HCEC 1CT (cell line): ENCODE measurements at regions not wholly inside any gene's neighbourhood (a gene's known extent, or its start where the extent isn't known, plus 50 kb on each side); places are given as distances from the start of the nearest gene placed in this dataset.

Source experiments
- DNase-seq: peaks from one replicate; pipeline ENCODE4 v3.0.0-alpha.2; 2017

- DNase-seq: no peak
Observed at GRCh38 chr12:42660968-42661937, 71.7 kb upstream of the PRICKLE1 start.

GRCh38 chr12:42660117-42660516, 70.6 kb upstream of the PRICKLE1 start:
- DNase-seq: no peak

DNA sequence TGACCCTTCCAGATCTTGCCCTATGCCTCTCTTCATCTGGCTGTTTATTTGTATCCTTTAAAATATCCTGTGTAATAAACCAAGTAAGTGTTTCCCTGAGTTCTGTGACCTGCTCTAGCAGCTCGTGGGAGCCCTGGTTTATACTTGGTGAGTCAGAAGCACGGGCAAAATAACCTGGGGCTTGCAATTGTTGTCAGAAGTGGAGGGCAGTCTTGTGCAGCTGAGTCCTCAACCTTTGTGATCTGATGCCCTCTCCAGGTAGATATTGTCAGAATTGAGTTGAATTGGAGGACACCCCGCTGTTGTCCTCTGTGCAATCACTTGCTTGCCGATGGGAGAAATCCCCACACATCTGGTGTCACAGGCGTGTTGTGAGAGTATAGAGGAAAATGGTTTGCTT, 62.5 kb upstream of the PRICKLE1 start:
- no peak for DNase-seq

GRCh38 chr12:42648061-42648460, 58.5 kb upstream of the PRICKLE1 start:
- DNase-seq: no peak

GRCh38 chr12:42643881-42644579, 54.5 kb upstream of the PRICKLE1 start:
- no peak for DNase-seq

DNA sequence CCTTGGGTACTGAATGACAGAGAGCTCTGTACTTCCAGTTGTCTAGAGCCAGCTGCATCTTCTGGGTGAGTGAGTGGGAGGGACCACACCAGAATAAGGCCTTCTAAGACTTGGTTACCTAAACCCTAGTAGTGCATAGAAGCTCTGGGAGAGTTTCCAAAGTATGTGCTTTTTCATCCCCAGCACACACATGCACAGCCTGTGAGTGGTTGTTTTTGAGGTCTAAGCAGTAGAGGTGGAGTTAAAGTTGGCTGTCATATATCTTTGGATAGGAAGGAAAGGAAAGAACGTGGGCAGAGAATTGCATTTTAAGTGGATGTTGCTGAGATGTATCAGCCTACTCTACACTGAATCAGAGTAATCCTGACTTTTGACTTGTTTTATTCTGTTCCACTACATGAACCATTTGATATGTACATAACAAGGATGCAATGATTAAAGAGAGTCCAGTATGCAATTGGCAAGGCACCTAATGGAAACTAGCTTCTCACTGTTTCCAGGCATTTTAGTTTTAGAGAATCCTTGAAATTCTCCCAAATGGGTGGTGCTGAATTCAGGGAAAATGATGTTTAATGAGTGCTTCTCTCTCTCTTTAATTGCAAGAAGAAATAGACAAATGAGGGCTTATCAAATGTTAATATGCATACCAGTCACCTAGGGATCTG, 51.8 kb upstream of the PRICKLE1 start:
- DNase-seq: no peak

- no peak for DNase-seq
Observed at GRCh38 chr12:42640391-42640790, 50.8 kb upstream of the PRICKLE1 start.

- DNase-seq: no peak
Observed at GRCh38 chr12:42639556-42639955, 50.0 kb upstream of the PRICKLE1 start.
